ENCODE measurements at regions not wholly inside any gene's neighbourhood (a gene's known extent, or its start where the extent isn't known, plus 50 kb on each side); places are given as distances from the start of the nearest gene placed in this dataset.

DNA sequence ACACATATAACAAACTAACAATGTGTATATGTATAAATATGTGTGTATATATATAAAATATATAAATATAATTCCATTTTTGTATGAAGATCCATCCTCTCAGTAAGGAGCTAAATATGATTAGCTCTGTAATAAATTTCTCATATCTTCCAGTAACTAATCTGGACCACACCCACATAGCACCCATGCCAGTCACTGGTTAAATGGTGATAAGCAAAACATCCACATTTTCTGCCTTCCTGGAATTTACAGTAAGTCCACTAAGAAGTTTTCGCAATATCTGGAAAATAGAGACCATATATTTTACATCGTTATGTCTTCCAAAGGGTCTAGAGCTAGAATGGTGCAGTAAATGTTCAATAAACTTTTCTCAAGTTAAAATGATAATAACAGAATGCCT is 151.5 kb upstream of the STMND1 start:
- TF ChIP-seq JUN (IDR thresholded peaks at IDR 0.05): no peak
- no peak for TF ChIP-seq NFE2L2 (conservative IDR thresholded peaks at IDR 0.05; ENCODE audit: low read length)
- TF ChIP-seq, protein P1, sequence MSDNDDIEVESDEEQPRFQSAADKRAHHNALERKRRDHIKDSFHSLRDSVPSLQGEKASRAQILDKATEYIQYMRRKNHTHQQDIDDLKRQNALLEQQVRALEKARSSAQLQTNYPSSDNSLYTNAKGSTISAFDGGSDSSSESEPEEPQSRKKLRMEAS (IDR thresholded peaks at IDR 0.05): no peak
- Histone ChIP-seq H3K27ac (no peak overlapping the region), H3K9me3 (no peaks in the 10 kb centered on the region), H3K4me3 (no peak overlapping the region), H3K4me2 (no peak overlapping the region), H3K4me1 (0 out of 3 replicates have a peak, but pooled peaks cover 4% of the 10 kb centered on the region)
- POLR2A ChIA-PET: no interaction called here
- CTCF ChIA-PET: interaction anchor here (1.1 to 1.9 kb wide), 2 partner anchors 15 to 140 kb away, joined by 3 to 8 read pairs; no protein-coding TSS in a partner anchor
- no peak for FAIRE-seq
- DNase-seq (ENCODE audit: low read depth in 1 of 2, low spot score in 1 of 2): no peak
- no peak for ATAC-seq
- WGBS (ENCODE audit: missing lambda C conversion rate): 94% methylated on average over 2 of the region's 2 CpGs

DNA sequence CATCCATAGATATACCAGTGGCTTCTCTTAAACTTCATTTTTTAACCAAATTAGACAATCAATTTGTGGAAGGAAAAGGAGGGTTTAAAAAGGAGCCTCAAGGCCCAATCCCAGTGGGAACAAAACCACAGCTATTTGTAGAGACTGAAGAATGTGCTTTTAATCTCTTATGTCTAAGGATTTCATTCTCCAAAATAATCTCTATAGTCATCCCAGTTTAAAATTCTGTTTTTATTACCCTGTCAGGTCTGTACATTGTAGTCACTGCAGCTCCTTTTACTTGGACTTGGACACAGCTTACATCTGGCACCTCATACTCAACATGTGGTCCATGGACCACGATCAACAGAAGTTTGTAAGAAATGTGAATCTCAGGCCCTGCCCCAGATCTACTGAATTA is 152.1 kb upstream of the STMND1 start:
- Histone ChIP-seq H3K4me2 (no peak overlapping the region), H3K27ac (no peak overlapping the region), H3K4me3 (no peak overlapping the region), H3K9me3 (no peaks in the 10 kb centered on the region), H3K4me1 (0 out of 3 replicates have a peak, but pooled peaks cover 4% of the 10 kb centered on the region)
- no peak for DNase-seq (ENCODE audit: low read depth in 1 of 2, low spot score in 1 of 2)
- no peak for FAIRE-seq
- CTCF ChIA-PET: interaction anchor here (1.1 to 1.9 kb wide), 2 partner anchors 16 to 141 kb away, joined by 3 to 8 read pairs; no protein-coding TSS in a partner anchor
- POLR2A ChIA-PET: interaction anchor here (0.8 kb wide), 1 partner anchor 20 kb away, joined by 3 read pairs; no protein-coding TSS in a partner anchor
- ATAC-seq: no peak
- TF ChIP-seq KDM1A (IDR thresholded peaks at IDR 0.05; ENCODE audit: low read depth): no peak
- no peak for TF ChIP-seq NR3C1 (IDR thresholded peaks at IDR 0.05)
- TF ChIP-seq HDAC2 (IDR thresholded peaks at IDR 0.05): no peak
- no peak for TF ChIP-seq SMC3 (IDR thresholded peaks at IDR 0.05)
- no peak for TF ChIP-seq HOXB5 (CRISPR knock-in tag; IDR thresholded peaks at IDR 0.05)
- 40% methylated on average over 1 of the region's 1 CpG for WGBS (ENCODE audit: missing lambda C conversion rate)

DNA sequence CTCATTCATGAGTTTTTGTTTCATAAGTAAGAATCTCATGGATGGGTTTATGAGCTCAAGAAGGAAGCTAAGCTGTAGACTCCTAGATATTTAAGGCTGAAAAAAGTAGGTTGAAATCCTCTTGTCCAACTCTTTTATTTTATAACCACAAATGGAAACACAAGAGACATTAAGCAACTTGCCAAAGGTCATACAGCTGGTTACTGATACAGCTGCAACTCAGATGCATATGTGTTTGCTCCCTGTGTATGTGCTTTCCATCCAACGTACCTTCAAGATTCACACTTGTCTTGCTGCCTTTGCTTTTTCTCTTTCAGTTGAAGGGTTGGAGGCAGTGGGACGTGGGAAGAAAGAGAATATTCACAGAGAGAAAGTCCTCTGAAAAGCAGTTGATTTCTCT is 153.5 kb upstream of the STMND1 start:
- Histone ChIP-seq H3K4me1 (0 out of 3 replicates have a peak, but pooled peaks cover 4% of the 10 kb centered on the region), H3K9me3 (no peaks in the 10 kb centered on the region), H3K4me3 (no peak overlapping the region), H3K4me2 (no peak overlapping the region), H3K27ac (no peak overlapping the region)
- TF ChIP-seq, protein P2, sequence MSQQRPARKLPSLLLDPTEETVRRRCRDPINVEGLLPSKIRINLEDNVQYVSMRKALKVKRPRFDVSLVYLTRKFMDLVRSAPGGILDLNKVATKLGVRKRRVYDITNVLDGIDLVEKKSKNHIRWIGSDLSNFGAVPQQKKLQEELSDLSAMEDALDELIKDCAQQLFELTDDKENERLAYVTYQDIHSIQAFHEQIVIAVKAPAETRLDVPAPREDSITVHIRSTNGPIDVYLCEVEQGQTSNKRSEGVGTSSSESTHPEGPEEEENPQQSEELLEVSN (IDR thresholded peaks at IDR 0.05; ENCODE audit: borderline replicate concordance, low read depth): no peak
- TF ChIP-seq POLR2A (IDR thresholded peaks at IDR 0.05; ENCODE audit: low read length) (no peak), CHD2 (IDR thresholded peaks at IDR 0.05; ENCODE audit: low read length, partially characterized antibody) (no peak)
- 51% methylated on average over 2 of the region's 2 CpGs for WGBS (ENCODE audit: missing lambda C conversion rate)
- FAIRE-seq: no peak
- ATAC-seq: no peak
- ChIA-PET CTCF (interaction anchor here (3.9 kb wide), 1 partner anchor 16 kb away, joined by 19 read pairs; no protein-coding TSS in a partner anchor), POLR2A (no interaction called here)
- no peak for DNase-seq (ENCODE audit: low read depth in 1 of 2, low spot score in 1 of 2)

DNA sequence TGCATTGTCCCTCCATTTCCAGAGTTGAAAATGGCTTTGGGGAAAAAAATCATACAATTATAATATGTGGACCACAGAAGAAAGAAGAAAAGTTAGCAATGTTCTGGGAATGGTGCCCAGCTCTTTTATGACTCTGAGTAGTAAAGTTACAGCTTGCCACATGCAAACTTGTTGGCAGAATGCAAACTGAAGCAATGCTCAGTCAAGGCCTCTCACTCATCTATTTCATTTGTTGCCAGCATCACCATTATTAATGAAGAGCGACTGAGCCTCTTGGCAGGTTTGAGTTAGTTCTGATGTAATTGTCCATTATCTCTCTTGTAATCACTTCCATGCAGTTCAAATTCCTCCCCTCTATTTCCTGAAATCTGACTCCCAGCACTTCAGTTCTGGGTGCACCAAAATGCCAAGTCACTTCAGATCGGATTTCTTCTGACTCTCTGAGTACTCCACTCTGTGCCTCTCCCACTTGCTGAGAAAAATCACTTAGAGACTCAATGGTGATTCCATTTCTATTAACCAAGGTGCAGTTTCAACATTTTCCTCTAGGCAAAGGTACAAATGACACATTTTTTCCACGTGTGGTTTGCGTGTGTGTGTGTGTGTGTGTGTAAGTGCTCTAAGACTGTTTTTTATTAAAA is 154.4 kb upstream of the STMND1 start:
- Histone ChIP-seq H3K4me2 (peak overlapping the region; percentile 23; the same call in 1 of the 3 replicates), H3K4me3 (no peak overlapping the region), H3K27ac (0 out of 6 replicates have a peak overlapping the region, but pooled peaks of 1 of the 2 experiments have one; percentile 40), H3K4me1 (0 out of 3 replicates have a peak, but pooled peaks cover 4% of the 10 kb centered on the region), H3K9me3 (no peaks in the 10 kb centered on the region)
- WGBS (ENCODE audit: missing lambda C conversion rate): 28% methylated on average over 4 of the region's 4 CpGs
- CTCF ChIA-PET: interaction anchor here (3.9 kb wide), 1 partner anchor 16 kb away, joined by 19 read pairs; no protein-coding TSS in a partner anchor
- TF ChIP-seq, protein P3, sequence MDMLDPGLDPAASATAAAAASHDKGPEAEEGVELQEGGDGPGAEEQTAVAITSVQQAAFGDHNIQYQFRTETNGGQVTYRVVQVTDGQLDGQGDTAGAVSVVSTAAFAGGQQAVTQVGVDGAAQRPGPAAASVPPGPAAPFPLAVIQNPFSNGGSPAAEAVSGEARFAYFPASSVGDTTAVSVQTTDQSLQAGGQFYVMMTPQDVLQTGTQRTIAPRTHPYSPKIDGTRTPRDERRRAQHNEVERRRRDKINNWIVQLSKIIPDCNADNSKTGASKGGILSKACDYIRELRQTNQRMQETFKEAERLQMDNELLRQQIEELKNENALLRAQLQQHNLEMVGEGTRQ (IDR thresholded peaks at IDR 0.05): no peak
- TF ChIP-seq CHD2 (IDR thresholded peaks at IDR 0.05; ENCODE audit: low read length, partially characterized antibody): no peak
- TF ChIP-seq EHMT2 (IDR thresholded peaks at IDR 0.05; ENCODE audit: low read depth): no peak
- no peak for TF ChIP-seq RNF2 (IDR thresholded peaks at IDR 0.05; ENCODE audit: borderline replicate concordance, low read depth)
- TF ChIP-seq, protein P4, sequence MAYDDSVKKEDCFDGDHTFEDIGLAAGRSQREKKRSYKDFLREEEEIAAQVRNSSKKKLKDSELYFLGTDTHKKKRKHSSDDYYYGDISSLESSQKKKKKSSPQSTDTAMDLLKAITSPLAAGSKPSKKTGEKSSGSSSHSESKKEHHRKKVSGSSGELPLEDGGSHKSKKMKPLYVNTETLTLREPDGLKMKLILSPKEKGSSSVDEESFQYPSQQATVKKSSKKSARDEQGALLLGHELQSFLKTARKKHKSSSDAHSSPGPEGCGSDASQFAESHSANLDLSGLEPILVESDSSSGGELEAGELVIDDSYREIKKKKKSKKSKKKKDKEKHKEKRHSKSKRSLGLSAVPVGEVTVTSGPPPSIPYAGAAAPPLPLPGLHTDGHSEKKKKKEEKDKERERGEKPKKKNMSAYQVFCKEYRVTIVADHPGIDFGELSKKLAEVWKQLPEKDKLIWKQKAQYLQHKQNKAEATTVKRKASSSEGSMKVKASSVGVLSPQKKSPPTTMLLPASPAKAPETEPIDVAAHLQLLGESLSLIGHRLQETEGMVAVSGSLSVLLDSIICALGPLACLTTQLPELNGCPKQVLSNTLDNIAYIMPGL (CRISPR knock-in tag; IDR thresholded peaks at IDR 0.05; ENCODE audit: borderline replicate concordance): no peak
- no peak for TF ChIP-seq SREBF2 (IDR thresholded peaks at IDR 0.05)
- TF ChIP-seq JUN (IDR thresholded peaks at IDR 0.05): no peak
- no peak for TF ChIP-seq NFE2L2 (conservative IDR thresholded peaks at IDR 0.05; ENCODE audit: low read length)
- TF ChIP-seq MAZ (IDR thresholded peaks at IDR 0.05; ENCODE audit: borderline replicate concordance, low read depth, low read length): no peak
- TF ChIP-seq GATA3 (IDR thresholded peaks at IDR 0.05; ENCODE audit: borderline replicate concordance): no peak; the same call in 1 of the 2 replicates
- no peak for TF ChIP-seq CHD4 (IDR thresholded peaks at IDR 0.05; ENCODE audit: borderline replicate concordance)
- TF ChIP-seq, protein P2 (IDR thresholded peaks at IDR 0.05; ENCODE audit: borderline replicate concordance, low read depth): no peak
- TF ChIP-seq, protein P5, sequence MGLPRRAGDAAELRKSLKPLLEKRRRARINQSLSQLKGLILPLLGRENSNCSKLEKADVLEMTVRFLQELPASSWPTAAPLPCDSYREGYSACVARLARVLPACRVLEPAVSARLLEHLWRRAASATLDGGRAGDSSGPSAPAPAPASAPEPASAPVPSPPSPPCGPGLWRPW (IDR thresholded peaks at IDR 0.05): no peak
- TF ChIP-seq ZSCAN20 (CRISPR knock-in tag; IDR thresholded peaks at IDR 0.05): no peak
- DNase-seq (ENCODE audit: low read depth in 1 of 2, low spot score in 1 of 2): peak in 1 of 2 experiments; percentile 58
- POLR2A ChIA-PET: no interaction called here
- no peak for FAIRE-seq
- peak in 1 of 2 experiments; percentile 62; a peak in 2 of 6 replicates for ATAC-seq
